ENCODE measurements at regions not wholly inside any gene's neighbourhood (a gene's known extent, or its start where the extent isn't known, plus 50 kb on each side); places are given as distances from the start of the nearest gene placed in this dataset.
A peak's percentile ranks its signal among the peaks of the same experiment; 100 is the strongest.

GRCh38 chr14:51534610-51535011 lies 117.1 kb upstream of the FRMD6 start (continued):
- TF ChIP-seq HNF1A (IDR thresholded peaks at IDR 0.05; ENCODE audit: low read depth) (peak; percentile 59; the same call in 1 of the 2 replicates), HNF1A (CRISPR knock-in tag; IDR thresholded peaks at IDR 0.05; ENCODE audit: borderline replicate concordance) (peak; percentile 43; the same call in 1 of the 2 replicates), RFXAP (CRISPR knock-in tag; IDR thresholded peaks at IDR 0.05; ENCODE audit: borderline replicate concordance) (0 out of 2 replicates have a peak, but pooled peaks have one; percentile 77), DZIP1 (CRISPR knock-in tag; IDR thresholded peaks at IDR 0.05) (no peak), ZNF652 (CRISPR knock-in tag; IDR thresholded peaks at IDR 0.05; ENCODE audit: borderline replicate concordance, low read depth) (no peak), NFRKB (IDR thresholded peaks at IDR 0.05) (no peak), ZNF276 (CRISPR knock-in tag; IDR thresholded peaks at IDR 0.05; ENCODE audit: low read depth) (no peak), KAT7 (CRISPR knock-in tag; IDR thresholded peaks at IDR 0.05; ENCODE audit: borderline replicate concordance) (no peak), BORCS8-MEF2B (CRISPR knock-in tag; IDR thresholded peaks at IDR 0.05) (no peak), MAX (IDR thresholded peaks at IDR 0.05) (0 out of 2 replicates have a peak, but pooled peaks have one; percentile 30), CC2D1A (CRISPR knock-in tag; IDR thresholded peaks at IDR 0.05) (no peak), ZSCAN22 (CRISPR knock-in tag; IDR thresholded peaks at IDR 0.05) (no peak), ZFP82 (CRISPR knock-in tag; IDR thresholded peaks at IDR 0.05; ENCODE audit: borderline replicate concordance) (no peak), ZNF580 (CRISPR knock-in tag; IDR thresholded peaks at IDR 0.05; ENCODE audit: borderline replicate concordance, low read depth) (0 out of 2 replicates have a peak, but pooled peaks have one; percentile 57), MBNL3 (CRISPR knock-in tag; conservative IDR thresholded peaks at IDR 0.05) (no peak), STAT5B (CRISPR knock-in tag; IDR thresholded peaks at IDR 0.05) (no peak), SRSF9 (IDR thresholded peaks at IDR 0.05; ENCODE audit: borderline replicate concordance, insufficient read depth, low read depth, low read length, poor library complexity, severe bottlenecking) (no peak), ZNF703 (CRISPR knock-in tag; IDR thresholded peaks at IDR 0.05; ENCODE audit: borderline replicate concordance) (0 out of 2 replicates have a peak, but pooled peaks have one; percentile 43), ZFP41 (CRISPR knock-in tag; IDR thresholded peaks at IDR 0.05; ENCODE audit: borderline replicate concordance) (no peak)
- TF ChIP-seq, protein P1, sequence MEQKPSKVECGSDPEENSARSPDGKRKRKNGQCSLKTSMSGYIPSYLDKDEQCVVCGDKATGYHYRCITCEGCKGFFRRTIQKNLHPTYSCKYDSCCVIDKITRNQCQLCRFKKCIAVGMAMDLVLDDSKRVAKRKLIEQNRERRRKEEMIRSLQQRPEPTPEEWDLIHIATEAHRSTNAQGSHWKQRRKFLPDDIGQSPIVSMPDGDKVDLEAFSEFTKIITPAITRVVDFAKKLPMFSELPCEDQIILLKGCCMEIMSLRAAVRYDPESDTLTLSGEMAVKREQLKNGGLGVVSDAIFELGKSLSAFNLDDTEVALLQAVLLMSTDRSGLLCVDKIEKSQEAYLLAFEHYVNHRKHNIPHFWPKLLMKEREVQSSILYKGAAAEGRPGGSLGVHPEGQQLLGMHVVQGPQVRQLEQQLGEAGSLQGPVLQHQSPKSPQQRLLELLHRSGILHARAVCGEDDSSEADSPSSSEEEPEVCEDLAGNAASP (CRISPR knock-in tag; IDR thresholded peaks at IDR 0.05; ENCODE audit: borderline replicate concordance) = peak; percentile 58; the same call in 1 of the 2 replicates

Measured in HepG2 (cell line).